GM12872 (cell line): ENCODE measurements at regions not wholly inside any gene's neighbourhood (a gene's known extent, or its start where the extent isn't known, plus 50 kb on each side); places are given as distances from the start of the nearest gene placed in this dataset.

ENCODE experiments used
- TF ChIP-seq, protein P1 (sequence below): IDR thresholded peaks from 3 replicates; pipeline ENCODE4 v1.5.1; 2011; ENCODE audit warnings: low read depth, mild to moderate bottlenecking, low read length, moderate library complexity; ENCODE audit not compliant: insufficient read depth

DNA sequence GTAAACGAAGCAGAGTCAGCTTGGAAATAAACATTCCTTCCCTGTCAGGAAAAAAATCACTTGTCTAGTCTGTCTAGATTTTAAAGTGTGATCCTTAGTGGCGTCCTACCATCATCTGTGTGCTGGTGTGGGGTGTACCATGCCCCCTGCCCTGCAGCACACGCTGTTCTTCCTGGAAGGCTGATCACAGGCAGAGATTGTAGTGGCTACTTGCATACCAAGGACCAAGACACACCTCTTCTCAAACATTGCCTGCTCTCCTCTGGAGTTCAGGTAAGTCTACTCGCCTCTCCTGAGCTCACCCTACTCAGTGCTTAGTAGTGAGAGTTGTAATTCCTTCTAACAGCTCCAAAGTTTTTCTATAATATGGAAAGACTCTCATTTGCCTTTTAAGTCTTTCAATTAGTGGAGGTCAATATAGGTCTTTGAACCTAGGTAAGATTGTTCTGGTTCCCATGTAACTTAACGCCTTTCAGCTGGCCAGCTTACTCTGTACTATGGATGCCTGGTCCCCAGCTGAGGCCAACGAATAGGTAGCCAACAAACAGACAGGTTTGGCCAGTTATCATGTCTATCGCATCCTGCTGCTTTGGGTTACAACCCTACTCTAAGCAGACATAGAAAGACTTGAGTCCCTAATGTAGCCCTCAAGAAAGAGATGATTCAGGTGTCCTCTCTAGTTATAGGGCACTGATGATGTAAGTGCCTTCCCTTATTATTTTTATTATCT, 55.4 kb downstream of the XCL1 start:
- TF ChIP-seq, protein P1, sequence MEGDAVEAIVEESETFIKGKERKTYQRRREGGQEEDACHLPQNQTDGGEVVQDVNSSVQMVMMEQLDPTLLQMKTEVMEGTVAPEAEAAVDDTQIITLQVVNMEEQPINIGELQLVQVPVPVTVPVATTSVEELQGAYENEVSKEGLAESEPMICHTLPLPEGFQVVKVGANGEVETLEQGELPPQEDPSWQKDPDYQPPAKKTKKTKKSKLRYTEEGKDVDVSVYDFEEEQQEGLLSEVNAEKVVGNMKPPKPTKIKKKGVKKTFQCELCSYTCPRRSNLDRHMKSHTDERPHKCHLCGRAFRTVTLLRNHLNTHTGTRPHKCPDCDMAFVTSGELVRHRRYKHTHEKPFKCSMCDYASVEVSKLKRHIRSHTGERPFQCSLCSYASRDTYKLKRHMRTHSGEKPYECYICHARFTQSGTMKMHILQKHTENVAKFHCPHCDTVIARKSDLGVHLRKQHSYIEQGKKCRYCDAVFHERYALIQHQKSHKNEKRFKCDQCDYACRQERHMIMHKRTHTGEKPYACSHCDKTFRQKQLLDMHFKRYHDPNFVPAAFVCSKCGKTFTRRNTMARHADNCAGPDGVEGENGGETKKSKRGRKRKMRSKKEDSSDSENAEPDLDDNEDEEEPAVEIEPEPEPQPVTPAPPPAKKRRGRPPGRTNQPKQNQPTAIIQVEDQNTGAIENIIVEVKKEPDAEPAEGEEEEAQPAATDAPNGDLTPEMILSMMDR: no peak

DNA sequence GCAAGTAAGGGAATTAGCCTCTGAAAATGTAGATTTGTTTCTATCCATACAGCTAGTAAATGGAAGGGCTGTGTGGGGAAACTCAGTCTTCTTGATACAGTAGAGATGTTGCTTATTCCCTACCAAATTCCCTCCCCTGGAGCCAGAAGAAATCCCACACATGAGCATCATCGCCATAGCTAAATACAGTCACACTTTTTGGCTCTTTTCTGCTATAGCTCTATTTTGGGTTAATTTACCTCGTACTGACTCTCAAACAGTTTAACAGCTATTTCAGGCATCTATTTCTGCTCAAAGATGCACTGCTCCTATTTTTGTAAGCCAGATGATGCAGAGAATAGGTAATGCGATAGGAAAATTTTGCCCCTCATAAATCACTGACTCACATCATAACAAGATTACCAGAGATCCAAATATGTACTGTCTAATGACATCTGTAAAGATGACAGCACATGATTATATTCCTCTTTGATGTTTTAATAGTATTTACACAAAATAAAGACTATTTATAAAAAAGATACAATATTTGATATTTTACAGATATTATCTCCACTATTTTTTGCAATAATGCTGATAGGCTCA, 58.6 kb downstream of the XCL1 start:
- TF ChIP-seq, protein P1: no peak

DNA sequence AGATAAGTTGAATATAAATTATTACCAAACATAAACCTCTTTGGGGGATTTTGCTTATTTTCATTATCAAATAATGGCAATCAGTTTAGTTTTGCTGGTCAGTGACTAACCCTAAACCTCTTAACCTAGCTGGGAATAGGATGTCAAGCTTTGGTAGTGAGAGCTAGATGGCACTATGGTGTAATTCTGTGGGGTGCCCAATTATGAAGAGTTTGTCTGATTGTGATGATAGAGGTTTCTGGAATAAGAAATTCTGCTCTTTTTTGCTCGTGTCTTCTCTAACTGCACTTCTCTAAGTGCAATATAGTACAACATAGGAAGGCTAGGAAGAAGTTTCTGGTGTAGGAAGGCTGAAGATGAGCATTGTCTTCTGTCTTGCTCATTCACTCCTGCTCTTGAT, 59.8 kb downstream of the XCL1 start:
- TF ChIP-seq, protein P1: peak; percentile 29; the same call in 2 of the 3 replicates

DNA sequence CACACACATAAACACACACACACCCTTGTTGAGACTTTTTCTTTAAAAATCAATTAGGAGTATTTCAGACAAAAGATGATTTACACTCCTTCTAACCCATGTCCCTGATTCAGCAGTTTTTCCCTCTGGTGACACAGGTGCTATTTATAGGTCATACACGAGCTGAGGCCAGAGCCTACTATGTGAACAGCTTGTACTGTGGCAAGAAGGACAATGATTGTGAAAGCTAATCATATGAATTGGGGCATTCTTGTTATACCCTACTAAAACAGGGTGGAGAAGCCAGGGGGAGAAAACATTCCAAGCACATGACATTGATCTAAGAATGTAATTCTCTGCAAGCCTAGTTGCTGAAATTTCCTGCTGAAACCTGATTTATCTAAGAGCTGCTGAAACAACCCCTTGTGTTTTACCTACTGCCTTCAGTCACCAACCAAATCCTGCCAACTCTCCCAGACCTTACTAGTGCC, 60.3 kb downstream of the XCL1 start:
- TF ChIP-seq, protein P1: no peak

DNA sequence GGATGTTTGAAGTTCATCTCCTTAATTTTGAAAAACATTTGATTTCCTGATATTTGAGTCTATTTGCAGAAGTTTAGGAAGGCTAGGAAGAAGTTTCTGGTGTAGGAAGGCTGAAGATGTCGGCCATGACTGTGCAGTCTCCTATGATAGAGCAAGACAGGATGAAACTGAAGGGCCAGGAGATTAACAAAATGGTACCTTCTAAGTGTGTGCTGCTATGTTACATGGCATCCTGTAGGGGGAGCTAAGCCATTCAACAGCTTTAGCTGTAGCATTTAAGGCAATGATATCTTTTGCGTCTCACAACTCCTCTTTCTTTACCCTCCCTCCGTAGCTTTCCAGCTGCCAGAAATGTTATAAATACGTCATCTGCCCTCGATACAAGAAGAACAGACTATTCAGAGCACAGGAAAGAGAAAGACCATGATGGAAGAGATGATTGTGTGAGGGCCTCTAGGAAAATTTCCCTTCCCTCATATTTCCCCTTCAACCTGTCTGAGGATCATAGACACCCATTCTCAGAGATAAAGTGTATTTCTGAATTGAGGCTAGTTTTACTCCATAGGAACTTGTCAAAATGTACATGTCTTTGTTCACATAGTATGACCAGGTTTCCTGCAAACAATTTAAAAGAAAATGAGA, 61.1 kb downstream of the XCL1 start:
- TF ChIP-seq, protein P1: peak; percentile 82

DNA sequence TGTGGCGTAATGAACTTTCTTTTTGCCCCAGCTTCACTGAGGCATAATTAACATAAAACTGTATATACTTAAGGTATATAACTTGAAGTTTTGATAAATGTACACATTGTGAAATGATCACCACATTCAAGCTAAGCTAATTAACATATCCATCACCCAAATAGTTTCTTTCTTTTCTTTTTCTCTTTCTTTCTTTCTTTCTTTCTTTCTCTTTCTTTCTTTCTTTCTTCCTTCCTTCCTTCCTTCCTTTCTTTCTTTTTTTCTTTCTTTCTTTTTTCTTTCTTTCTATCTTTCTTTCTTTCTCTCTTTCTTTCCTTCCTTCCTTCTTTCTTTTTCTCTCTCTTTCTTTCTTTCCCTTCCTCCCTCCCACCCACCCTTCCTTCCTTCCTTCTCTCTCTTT, 62.5 kb downstream of the XCL1 start:
- TF ChIP-seq, protein P1: no peak

DNA sequence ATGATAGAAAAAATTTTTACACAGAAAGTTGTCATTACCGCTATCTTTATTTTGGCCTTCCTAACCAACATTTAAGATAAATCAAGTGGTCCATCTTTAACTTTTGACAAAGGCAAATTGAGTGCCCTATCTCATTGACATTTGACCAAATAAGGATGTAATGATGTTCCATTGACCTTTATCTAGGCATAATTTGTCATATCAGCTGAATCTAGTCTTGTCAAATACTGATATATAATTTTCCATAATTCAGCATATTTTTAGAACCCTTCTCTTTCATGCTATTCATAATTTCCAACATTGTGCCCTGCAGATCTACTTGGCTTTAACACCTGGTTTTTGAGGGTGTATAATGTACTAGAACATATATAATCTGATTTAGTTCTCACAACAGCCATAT, 63.8 kb downstream of the XCL1 start:
- TF ChIP-seq, protein P1: no peak
